ENCODE measurements at regions not wholly inside any gene's neighbourhood (a gene's known extent, or its start where the extent isn't known, plus 50 kb on each side); places are given as distances from the start of the nearest gene placed in this dataset.

DNA sequence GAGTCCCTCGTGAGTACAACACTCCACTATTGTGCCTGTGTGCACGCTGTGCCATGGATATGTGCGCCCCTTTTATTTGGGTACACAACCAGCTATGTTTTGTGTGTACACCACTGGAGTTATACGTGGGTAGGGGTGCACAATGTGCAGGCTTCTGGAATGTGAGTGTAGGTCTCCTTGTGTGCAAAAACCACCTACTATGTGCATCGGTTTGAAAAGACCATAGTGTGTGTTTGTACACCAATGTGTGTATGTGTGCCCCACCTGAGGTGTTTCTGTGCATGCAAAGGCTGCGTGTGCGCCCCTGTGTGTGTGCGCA, 86.4 kb upstream of the ALDH1L1 start:
- DNase-seq (ENCODE audit: low read depth), result no peak

DNA sequence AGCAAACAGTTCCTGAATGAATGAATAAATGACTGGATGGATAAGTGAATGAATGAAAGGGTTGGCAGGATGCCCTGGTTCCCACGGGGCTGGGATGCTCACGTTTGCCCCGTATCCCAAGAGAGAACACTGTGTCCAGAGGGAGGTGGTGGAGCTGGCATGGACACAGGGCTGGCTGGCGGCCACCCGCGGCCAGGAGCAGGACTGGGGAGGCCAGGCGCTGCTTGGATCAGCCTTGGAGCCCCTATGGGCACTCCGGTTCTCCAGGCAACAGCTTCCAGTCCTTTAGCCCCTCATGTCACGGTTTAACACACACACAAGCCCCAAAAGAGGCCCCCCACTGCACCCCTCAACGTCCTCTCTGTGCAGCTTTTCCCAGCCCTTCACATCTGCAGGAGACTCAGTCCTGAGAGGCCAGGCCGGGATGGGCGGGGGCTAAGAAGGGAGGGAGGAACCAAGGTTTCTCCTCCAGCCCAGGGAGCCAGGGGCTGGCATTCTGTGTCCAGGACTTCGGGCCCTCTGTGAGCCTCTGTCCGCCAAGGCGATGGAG, 86.0 kb upstream of the ALDH1L1 start:
- peak; percentile 5 for DNase-seq (ENCODE audit: low read depth)

DNA sequence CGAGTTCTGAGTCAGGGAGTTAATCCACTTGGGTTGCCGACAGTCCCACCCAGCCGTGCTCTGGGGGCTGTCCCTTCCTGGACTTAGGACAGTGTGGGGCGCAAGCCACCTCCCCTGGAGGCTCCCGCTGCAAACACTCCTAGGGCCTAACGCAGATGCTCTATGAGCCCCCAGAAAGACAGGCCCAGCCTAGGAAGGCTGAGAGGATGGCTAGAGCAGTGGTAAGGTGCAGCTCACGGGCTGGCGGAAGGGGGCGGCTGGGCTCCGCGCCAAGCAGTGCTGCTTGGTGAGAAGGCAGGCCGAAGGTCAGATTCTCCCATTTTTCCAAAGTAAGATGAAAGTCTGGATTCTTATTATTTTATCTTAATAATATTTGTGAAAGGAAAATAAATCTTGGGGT, 84.6 kb upstream of the ALDH1L1 start:
- DNase-seq (ENCODE audit: low read depth), result no peak

DNA sequence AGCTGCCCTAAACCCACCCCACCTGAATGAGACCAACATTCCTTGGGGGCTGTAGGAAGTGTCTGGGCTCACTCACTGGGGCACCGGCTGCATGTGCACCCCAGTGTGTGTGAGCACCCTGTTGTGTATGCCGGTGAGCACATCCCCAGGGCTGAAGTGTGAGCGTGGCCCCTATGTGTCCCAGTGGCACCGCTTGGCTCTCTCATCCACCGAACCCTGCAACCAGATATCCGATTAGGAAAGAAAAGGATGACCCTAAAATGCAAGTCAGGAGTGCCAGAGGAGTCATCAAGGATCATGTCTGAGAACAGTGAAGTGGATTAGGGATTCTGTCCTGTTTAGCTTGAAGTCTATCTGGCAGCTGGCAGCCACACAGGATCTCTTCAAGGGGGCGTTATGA, 84.0 kb upstream of the ALDH1L1 start:
- DNase-seq (ENCODE audit: low read depth), result no peak

DNA sequence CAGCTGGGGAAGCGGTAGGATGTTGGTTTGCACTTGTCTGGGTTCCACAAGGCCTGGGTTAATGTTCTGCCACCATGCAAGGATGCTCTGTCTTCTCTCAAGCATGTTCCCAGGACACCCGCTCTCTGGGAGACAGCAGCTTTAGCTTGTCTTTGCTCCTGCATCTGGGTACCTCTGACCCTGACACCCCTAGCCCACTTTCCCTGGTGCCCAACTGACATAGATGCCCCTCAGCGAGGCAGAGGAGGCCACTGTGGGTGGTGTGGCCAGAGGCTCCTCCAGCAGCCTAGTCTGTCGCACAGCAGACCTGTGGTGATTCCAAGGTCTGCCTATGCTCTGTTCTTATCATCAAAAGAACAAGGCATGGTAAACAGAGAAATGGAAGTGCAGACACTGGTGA, 83.6 kb upstream of the ALDH1L1 start:
- no peak for DNase-seq (ENCODE audit: low read depth)

DNA sequence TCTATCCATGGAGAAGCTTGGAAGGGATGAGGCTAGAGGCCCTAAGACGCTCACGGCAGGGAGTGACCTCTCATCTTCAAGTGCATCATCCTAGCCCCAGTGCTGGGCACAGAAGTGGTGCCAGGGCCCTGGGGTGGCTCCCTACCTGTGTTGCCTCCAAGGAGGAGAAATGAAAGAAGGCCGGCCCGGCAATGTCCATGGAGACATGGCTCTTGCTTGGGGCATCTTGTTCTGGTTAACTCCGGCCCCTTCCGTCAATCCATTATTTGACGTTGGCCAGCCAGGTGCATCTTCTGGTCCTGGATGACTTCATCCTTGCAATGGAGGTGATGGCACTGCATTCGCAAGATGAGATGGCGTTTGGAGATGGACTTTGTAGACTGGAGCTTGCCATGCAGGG, 83.2 kb upstream of the ALDH1L1 start:
- no peak for DNase-seq (ENCODE audit: low read depth)

DNA sequence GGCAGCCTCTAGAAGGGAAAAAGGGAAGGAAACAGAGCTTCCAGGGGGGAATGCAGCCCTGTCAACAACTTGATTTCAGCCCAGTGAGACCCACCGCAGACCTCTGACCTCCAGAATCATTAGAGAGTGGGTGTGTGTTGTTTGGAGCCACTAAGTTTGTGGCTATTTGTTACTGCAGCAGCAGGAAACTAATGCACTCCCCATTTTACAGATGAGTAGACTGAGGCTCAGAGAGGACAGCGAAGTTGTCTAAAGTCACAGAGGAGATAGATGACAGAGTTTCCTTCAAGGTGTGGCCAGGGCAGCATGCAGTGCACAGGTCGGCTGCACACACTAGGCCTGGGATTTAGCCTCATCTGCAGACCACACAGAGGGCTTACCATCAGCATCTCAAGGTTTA, 81.8 kb upstream of the ALDH1L1 start:
- no peak for DNase-seq (ENCODE audit: low read depth)

DNA sequence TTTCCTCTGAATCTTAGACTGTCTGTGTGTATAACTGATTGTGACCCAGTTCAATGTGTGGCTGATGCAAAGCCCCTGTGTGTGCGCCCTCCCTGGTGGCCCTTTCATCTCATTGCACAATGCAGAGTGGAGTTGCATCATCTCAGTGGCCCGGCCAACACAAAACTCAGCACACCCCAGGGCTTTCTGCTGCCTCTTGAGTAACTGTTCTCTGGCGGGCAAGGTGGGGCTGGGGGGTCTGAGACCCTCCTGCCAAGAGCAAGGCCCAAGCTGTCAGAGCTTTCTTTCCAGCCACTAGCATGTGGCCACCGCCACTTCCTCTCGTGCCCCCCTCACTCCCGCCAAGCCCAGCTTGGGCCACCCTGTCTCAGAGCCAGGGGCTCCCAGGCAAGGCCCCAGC, 80.7 kb upstream of the ALDH1L1 start:
- peak; percentile 26 for DNase-seq (ENCODE audit: low read depth)

DNA sequence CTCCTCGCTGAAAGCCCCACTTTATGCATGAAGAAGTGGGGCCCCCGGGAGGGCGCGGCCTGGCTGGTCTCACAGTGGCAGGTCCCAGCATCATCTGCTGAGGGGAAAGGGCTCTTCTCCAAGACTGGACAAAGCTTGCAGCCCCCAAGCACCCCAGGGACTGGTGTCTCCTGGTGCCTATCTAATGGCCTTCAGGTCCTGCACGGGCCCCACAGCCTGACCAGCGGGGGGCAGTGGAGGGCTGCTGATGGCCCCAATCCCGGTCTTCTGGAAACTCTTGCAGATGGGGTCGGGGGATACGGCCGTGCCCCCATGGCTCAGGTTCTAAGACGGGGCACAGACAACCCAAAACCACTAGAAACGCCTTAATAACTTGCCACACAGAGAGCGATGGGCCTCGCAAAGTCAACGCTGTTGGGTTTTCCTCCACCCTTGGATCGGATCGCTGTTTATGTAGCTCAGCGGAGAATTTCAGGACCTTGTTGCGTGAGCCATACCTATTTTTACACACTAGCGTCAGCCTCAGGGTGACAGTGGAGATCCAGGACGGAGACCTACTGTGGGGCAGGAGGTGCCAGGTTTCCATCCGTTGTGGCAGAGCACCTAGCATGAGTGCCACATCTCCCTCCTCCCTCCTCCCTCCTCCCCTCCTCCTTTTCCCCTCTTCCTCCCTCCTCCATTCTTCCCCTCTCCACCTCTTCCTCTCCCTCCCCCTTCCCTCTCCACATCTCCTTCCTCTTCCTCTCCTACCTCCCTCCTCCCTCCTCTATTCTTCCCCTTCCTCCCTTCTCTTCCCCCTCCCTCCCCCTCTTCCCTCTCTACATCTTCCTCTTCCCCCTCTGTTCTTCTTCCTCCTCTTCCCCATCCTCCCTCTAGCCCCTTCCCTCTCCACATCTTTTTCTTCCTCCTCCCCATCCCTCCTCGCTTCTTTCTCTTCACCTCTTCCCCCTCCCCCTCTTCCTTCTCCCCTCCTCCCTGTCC, 79.3 kb upstream of the ALDH1L1 start:
- peak; percentile 30 for DNase-seq (ENCODE audit: low read depth)

DNA sequence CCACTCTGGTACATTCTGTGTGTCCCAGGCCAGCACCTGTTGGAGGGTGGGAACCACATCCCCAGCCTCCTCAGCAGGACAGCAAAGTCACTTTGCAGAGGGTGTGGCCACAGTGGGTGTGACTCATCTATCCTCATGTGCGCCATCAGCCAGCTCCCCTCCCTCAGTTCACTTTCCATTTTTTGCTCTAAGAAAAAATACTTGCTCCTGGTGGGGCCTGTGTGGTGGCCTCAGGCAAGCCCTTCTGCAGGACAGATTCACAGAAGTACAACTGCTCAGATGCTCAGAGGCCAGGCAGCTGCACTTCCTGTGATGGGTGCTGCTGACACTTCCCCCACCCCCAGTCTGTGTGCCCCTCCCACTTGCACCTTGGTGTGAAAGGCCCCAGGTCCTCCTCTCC, 78.3 kb upstream of the ALDH1L1 start:
- peak; percentile 39 for DNase-seq (ENCODE audit: low read depth)

DNA sequence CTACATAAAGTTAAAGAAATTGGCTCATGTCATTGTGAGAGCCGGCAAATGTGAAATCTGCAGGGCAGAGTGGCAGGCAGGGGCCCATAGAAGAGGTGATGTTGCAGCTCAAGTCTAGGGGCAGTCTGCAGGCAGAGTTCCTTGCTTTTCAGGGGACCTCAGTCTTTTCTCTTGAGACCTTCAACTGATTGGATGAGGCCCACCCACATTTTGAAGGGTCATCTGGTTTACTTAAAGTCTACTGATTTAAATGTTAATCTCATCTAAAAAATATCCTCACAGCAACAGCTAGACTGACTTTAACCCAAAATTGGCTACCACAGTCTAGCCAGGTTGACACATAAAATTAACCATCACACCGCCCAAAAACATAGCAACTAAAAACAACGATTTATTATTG, 77.6 kb upstream of the ALDH1L1 start:
- DNase-seq (ENCODE audit: low read depth), result no peak

DNA sequence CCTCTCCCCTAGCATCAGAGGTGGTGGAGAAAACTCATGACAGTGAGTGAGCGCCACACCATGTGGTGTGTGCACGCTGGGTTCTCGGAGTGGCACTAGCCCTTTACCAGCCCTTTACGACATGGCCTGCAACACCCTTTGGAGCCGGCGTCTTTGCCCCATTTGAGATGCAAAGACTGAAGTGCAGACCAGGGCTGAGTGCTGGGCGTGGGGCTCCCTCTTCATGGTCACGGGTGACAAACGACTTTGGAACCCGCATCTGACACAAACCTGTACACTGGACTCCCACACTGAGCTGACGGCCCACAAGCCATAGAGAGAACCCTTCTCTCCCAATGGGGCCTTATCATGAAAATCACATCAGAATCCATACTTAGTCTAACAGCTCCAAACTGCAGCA, 76.8 kb upstream of the ALDH1L1 start:
- no peak for DNase-seq (ENCODE audit: low read depth)

DNA sequence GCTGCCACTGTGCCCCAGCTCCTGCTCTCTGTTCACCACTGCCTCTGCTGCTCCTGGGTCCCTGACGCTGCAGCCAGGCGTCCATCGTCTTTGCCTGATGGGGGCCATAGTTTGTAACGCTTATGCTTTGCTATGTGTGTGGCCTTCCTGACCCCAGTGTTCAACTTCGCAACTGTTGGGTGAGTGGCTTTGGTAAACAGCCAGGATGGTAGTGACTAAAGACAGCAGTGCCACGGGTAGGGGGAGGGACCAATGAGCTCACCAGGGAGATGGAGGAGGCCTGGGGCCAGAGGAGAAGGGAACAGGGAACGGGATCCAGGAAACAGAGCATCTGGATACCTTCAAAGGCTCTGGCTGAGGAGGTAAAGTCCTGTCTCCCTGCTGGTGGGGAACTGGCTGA, 75.9 kb upstream of the ALDH1L1 start:
- peak; percentile 29 for DNase-seq (ENCODE audit: low read depth)

DNA sequence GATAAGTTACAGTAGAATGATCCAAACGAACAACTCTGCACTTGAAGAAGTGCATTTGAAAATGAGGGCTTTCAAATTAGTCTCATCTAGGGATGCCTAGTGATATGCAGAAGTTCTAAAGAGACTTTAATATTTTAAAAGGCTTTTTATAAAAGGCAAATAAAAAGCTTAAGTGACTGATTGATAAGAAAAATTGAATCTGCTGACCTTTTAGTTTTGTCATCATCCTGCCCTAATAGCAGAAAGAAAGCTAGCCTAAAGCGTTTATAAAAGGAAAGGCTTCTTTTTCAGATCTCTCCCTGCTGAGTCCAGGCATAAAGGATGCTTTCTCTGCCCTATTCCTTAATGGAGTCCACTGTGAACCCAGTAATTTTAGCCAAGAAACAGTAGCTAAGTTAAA, 72.7 kb upstream of the ALDH1L1 start:
- DNase-seq (ENCODE audit: low read depth), result no peak

DNA sequence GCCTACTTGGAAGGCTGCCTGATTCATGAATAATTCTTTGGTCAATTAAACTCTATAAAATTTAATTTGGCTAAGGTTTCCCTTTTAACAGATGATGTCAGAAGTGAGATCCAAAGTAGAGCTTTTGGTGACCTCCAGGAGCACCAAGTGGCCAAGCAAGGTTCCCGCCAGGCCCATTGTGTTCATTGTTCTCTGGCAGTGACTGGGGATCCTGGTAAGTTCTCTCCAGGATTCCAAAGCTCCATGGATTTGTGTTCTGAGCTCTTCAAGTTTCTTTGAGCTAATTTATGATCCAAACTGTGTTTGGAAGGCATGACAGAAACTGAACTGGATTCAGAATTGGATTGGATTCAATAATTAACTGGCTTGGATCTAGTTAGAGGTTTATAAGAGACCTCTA, 72.0 kb upstream of the ALDH1L1 start:
- no peak for DNase-seq (ENCODE audit: low read depth)

DNA sequence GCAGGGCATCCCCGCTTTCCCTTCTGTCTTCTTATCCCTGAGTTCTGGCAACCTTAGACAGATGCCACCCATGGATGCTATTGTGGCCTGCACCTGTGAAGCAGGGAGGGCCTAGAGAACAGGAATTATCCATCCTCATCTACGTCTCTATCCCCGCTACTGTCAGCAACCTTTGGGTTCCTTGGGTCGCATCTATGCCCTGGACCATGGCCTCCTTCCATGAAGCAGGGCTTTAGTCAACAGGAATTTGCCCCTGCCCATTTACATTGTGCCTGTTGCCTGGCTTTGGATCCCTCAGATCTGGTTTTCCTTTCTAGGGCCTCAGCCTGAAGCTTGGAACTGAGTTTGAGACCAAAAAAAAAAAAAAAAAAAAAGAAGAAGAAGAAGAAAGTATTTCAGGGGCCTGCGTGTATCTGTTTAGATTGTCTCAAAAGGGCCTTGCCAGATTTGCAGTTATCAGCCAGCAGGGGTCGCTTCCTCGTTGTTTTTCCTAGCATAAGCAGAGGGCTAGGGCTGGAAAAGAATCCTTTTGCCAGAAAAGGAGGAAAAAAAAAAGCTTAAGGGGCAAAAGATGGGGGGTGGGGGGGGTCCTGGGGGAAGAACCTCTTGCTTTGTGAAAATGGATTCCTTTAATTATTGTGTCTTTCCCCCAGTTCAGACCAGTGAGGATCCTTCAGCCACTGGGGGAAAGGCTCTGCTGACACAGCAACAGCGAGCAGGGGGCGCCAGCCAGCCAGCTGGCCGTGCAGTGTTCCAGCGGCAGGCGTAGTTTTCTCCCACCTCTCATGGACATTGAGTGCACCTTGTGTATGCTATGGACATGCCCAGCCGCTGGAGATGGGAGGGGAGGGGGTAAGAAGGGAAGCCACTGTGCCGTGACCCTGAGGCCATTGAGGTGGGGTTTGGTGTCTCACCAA, 65.7 kb upstream of the ALDH1L1 start:
- peak; percentile 45 for DNase-seq (ENCODE audit: low read depth)
